ENCODE measurements at regions not wholly inside any gene's neighbourhood (a gene's known extent, or its start where the extent isn't known, plus 50 kb on each side); places are given as distances from the start of the nearest gene placed in this dataset.
"Not testable (repeated sequence)": the region's sequence is repeated elsewhere in the genome, so short reads cannot be mapped to it uniquely, and the experiment has no call there.

DNA sequence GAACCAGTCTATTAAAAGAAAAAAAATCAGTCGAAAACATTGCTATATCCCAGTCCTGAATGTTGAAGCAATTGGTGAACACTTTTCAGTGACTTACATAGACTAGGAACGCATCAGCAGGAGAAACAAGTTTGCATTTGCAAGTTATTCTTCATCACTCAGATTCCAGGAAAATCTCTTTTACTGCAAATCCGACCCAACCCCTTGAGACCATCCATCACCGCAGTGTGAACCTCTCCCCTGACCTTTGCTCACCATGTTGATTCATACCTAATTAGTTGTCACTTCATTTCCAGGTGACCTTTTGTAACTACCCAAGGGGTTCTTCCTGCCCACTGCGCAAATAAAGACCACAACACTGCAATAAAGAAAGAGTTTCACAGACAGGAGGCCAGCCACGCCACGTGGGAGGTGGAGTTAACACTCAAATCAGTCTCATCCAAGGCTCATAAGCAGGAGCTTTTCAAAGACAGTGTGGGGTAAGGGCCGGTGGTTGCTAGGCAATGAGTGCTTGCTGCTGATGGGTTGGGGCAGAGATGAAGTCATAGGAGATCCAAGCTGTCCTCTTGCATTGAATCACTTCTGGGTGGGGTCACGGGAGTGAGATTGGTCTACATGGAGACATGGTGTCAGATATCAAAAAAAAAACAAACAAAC is 241.3 kb upstream of the TMEM132C start:
- Histone ChIP-seq H3K4me3 (ENCODE audit: low read depth, low read length) (no peak overlapping the region), H3K9me3 (ENCODE audit: control insufficient read depth, insufficient read depth, low read length) (no peaks in the 10 kb centered on the region), H3K4me1 (ENCODE audit: control insufficient read depth, insufficient read depth, low read length) (peaks cover 3% of the 10 kb centered on the region), H3K27me3 (ENCODE audit: control insufficient read depth, insufficient read depth, low read length) (no peaks in the 10 kb centered on the region), H3K36me3 (ENCODE audit: control insufficient read depth, insufficient read depth, low read length) (no peaks in the 10 kb centered on the region), H3K9ac (ENCODE audit: low read depth, low read length) (no peak overlapping the region)

DNA sequence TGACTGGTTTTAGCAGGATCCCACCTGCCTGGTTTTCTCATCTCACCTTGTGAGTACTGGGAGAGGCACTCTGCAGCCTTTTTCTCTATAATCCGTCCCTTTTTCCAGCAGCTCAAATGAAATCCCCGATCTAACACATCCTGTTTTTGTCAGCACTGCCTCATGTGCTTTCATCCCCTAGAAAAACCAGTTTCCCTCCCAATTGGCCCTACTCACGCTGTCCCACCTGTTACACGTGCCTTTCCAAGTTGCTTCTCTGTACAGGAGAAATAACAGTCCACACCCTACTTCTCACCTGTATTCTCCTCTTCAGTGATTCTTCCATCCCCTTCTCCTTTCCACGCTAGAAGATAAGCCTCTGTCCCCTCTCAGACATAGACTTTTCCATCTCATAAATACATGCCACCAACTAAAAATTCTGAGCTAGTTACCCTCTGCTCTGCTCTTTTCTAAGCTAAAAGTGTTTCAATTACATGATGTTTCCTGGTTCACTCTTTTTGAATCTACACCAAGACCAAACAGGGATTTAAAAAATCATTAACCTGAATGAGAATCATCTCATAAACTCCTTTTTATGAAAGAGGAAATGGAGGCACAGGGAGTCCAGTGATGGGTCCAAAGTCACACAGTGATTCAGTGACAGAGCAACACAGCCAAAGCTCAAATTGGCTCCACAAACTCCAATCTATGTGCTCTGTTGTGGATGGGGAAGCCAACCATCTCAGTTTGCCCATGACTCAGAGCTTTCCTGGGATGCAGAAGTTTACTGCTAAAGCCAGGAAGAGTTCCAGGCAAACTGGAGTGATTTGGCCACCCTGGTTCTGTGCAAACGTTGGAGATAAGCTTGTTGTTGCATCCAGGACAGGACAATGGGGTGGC is 240.0 kb upstream of the TMEM132C start:
- Histone ChIP-seq H3K27me3 (ENCODE audit: control insufficient read depth, insufficient read depth, low read length) (no peaks in the 10 kb centered on the region), H3K9ac (ENCODE audit: low read depth, low read length) (no peak overlapping the region), H3K4me1 (ENCODE audit: control insufficient read depth, insufficient read depth, low read length) (peaks cover 3% of the 10 kb centered on the region), H3K36me3 (ENCODE audit: control insufficient read depth, insufficient read depth, low read length) (no peaks in the 10 kb centered on the region), H3K9me3 (ENCODE audit: control insufficient read depth, insufficient read depth, low read length) (no peaks in the 10 kb centered on the region), H3K4me3 (ENCODE audit: low read depth, low read length) (no peak overlapping the region)

DNA sequence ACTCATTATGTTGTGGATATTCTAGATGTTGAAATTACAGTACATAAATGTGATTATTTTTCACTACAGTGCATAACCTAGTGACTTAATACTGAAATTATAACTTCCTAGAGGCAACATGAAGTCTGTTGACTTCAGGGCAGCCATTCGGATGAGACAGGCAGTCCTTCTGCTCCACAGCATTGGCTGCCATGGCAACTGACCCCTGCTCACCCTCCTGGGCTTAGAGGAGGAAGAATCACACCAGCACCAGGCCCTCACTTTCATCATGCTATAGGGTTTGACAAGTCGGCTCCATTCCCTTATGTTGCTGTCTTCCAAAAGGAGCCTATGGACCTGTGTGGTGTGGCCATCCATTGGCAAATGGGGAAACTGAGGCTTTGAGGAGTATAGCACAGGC is 233.5 kb upstream of the TMEM132C start:
- no peaks in the 10 kb centered on the region for H3K36me3 ChIP-seq (ENCODE audit: control insufficient read depth, insufficient read depth, low read length)
- no peak overlapping the region for H3K9ac ChIP-seq (ENCODE audit: low read depth, low read length)
- H3K9me3 ChIP-seq (ENCODE audit: control insufficient read depth, insufficient read depth, low read length): no peaks in the 10 kb centered on the region
- no peaks in the 10 kb centered on the region for H3K4me1 ChIP-seq (ENCODE audit: control insufficient read depth, insufficient read depth, low read length)
- no peaks in the 10 kb centered on the region for H3K27me3 ChIP-seq (ENCODE audit: control insufficient read depth, insufficient read depth, low read length)
- no peak overlapping the region for H3K4me3 ChIP-seq (ENCODE audit: low read depth, low read length)

DNA sequence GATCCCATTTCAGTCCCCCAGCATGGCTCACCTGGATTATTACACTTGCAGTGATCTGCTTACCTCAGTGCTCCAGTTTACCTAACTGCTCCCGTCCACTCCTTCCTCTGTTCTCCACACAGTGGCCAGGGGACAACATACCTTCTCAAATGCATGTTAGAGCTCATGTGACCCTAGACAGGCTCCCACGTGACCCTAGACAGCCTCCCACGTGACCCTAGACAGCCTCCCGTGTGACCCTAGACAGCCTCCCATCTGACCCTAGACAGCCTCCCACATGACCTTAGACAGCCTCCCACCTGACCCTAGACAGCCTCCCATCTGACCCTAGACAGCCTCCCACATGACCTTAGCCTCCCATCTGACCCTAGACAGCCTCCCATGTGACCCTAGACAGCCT is 226.0 kb upstream of the TMEM132C start:
- no peak overlapping the region for H3K9ac ChIP-seq (ENCODE audit: low read depth, low read length)
- no peaks in the 10 kb centered on the region for H3K36me3 ChIP-seq (ENCODE audit: control insufficient read depth, insufficient read depth, low read length)
- H3K4me3 ChIP-seq (ENCODE audit: low read depth, low read length): no peak overlapping the region
- H3K4me1 ChIP-seq (ENCODE audit: control insufficient read depth, insufficient read depth, low read length): no peaks in the 10 kb centered on the region
- H3K9me3 ChIP-seq (ENCODE audit: control insufficient read depth, insufficient read depth, low read length): no peaks in the 10 kb centered on the region
- no peaks in the 10 kb centered on the region for H3K27me3 ChIP-seq (ENCODE audit: control insufficient read depth, insufficient read depth, low read length)

DNA sequence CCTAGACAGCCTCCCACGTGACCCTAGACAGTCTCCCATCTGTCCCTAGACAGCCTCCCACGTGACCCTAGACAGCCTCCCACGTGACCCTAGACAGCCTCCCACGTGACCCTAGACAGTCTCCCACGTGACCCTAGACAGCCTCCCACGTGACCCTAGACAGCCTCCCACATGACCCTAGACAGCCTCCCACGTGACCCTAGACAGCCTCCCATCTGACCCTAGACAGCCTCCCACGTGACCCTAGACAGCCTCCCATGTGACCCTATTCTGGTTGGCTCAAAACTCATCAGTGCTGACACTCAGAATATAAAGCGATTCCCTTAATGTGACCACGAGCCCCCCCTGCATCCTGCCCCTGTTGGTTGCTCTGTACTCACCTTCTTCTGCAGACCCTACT is 224.7 kb upstream of the TMEM132C start:
- not testable (repeated sequence) for H3K4me3 ChIP-seq (ENCODE audit: low read depth, low read length); H3K9me3 ChIP-seq (ENCODE audit: control insufficient read depth, insufficient read depth, low read length); H3K4me1 ChIP-seq (ENCODE audit: control insufficient read depth, insufficient read depth, low read length); H3K36me3 ChIP-seq (ENCODE audit: control insufficient read depth, insufficient read depth, low read length); H3K9ac ChIP-seq (ENCODE audit: low read depth, low read length); H3K27me3 ChIP-seq (ENCODE audit: control insufficient read depth, insufficient read depth, low read length)

DNA sequence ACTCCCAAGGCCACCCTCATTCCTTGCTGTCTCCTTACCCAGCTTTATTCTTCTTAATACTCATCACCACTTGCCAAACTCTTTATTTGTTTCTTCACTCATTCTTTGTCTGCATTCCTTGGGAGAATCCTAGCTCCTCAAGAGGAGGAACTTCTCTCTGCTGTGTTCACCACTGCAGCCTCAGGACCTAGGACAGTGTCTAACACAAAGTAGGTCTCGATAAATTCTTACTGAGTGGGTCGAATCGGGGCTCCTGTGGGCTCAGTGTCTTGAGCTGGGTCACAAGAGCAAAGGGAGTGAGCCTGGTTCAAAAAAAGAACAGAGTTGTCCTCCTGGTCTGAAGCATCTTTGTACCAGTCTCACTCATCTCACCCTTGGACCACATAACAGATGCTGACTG is 224.1 kb upstream of the TMEM132C start:
- H3K36me3 ChIP-seq (ENCODE audit: control insufficient read depth, insufficient read depth, low read length): no peaks in the 10 kb centered on the region
- H3K9ac ChIP-seq (ENCODE audit: low read depth, low read length): no peak overlapping the region
- H3K4me1 ChIP-seq (ENCODE audit: control insufficient read depth, insufficient read depth, low read length): no peaks in the 10 kb centered on the region
- no peaks in the 10 kb centered on the region for H3K27me3 ChIP-seq (ENCODE audit: control insufficient read depth, insufficient read depth, low read length)
- H3K4me3 ChIP-seq (ENCODE audit: low read depth, low read length): no peak overlapping the region
- no peaks in the 10 kb centered on the region for H3K9me3 ChIP-seq (ENCODE audit: control insufficient read depth, insufficient read depth, low read length)

DNA sequence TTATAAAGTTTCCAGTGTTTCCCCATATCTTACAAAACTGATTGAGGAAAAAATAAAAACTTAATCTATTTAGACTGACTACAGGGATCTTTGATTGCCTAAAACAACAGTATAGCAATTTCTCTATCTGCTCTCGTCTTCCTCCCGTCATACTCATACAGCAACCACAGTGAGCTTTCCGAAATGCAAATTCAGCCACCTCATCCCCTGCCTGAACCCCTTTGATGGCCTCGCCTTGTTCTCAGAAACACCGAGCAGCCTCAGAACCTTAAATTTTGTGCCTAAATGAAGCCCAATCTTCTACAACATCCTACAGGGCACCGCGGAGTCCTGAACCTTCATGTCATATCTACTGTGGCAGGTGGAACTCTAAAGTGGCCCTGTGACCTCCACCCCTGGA is 223.7 kb upstream of the TMEM132C start:
- Histone ChIP-seq H3K27me3 (ENCODE audit: control insufficient read depth, insufficient read depth, low read length) (no peaks in the 10 kb centered on the region), H3K4me1 (ENCODE audit: control insufficient read depth, insufficient read depth, low read length) (no peaks in the 10 kb centered on the region), H3K9ac (ENCODE audit: low read depth, low read length) (no peak overlapping the region), H3K4me3 (ENCODE audit: low read depth, low read length) (no peak overlapping the region), H3K36me3 (ENCODE audit: control insufficient read depth, insufficient read depth, low read length) (no peaks in the 10 kb centered on the region), H3K9me3 (ENCODE audit: control insufficient read depth, insufficient read depth, low read length) (no peaks in the 10 kb centered on the region)

DNA sequence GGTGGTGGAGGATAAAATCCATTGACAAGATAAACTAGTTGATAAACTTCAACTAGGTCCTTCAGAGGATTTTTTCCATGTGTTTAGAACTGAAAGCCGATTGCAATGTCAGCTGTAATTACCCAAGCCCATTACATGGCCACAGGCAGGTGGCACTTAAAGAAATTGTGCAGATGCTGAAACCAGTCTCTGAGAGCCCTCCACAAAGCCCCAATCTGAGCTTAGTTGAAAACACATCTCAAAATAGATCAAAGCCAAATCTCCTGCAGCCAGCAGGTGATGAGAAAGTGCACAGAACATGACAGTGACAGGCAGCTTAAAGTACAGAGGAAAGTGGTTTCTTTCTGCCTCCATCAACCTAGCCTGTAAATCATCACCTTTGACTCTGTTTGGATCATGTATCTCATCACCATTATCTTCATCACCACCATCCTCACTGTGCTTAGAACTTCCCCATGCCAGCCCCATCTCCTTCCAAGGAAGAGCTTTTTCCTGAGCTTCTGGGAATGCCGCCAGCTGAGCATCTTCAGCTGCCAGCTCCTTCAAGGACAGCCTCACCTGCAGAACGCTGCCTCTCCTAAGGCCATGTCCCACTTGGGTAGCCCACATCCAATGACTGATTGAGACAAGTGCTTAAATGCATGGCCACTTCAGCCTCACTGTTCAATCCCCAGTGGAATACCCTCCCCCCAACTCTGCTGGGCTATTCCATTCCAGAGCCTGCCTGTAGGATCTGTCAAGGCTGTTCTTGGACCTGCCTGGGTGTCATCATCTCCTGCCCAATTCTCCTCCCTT is 219.5 kb upstream of the TMEM132C start:
- no peak overlapping the region for H3K4me3 ChIP-seq (ENCODE audit: low read depth, low read length)
- H3K4me1 ChIP-seq (ENCODE audit: control insufficient read depth, insufficient read depth, low read length): no peaks in the 10 kb centered on the region
- no peaks in the 10 kb centered on the region for H3K27me3 ChIP-seq (ENCODE audit: control insufficient read depth, insufficient read depth, low read length)
- no peaks in the 10 kb centered on the region for H3K9me3 ChIP-seq (ENCODE audit: control insufficient read depth, insufficient read depth, low read length)
- H3K9ac ChIP-seq (ENCODE audit: low read depth, low read length): no peak overlapping the region
- H3K36me3 ChIP-seq (ENCODE audit: control insufficient read depth, insufficient read depth, low read length): no peaks in the 10 kb centered on the region

DNA sequence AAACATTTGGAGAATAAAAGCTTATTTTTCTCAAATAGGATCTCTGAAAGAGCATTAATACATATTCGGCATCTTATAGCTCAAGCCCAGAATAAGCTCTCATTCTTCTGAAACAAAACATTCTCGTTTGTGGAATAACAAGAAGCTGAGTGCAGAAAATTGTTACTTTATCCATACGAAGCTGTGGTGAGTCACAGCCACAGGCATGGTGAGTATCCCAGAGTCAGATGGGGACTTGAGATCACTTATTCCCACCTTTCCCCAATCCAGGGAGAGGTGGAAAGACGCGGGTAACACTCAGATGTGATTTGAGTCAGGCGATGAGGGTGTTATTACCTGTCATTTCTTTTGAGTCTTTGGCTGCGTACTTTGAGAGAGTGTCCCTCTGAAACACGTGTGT is 214.6 kb upstream of the TMEM132C start:
- Histone ChIP-seq H3K4me3 (ENCODE audit: low read depth, low read length) (no peak overlapping the region), H3K4me1 (ENCODE audit: control insufficient read depth, insufficient read depth, low read length) (peaks cover 9% of the 10 kb centered on the region), H3K9ac (ENCODE audit: low read depth, low read length) (no peak overlapping the region), H3K9me3 (ENCODE audit: control insufficient read depth, insufficient read depth, low read length) (no peaks in the 10 kb centered on the region), H3K27me3 (ENCODE audit: control insufficient read depth, insufficient read depth, low read length) (no peaks in the 10 kb centered on the region), H3K36me3 (ENCODE audit: control insufficient read depth, insufficient read depth, low read length) (no peaks in the 10 kb centered on the region)

DNA sequence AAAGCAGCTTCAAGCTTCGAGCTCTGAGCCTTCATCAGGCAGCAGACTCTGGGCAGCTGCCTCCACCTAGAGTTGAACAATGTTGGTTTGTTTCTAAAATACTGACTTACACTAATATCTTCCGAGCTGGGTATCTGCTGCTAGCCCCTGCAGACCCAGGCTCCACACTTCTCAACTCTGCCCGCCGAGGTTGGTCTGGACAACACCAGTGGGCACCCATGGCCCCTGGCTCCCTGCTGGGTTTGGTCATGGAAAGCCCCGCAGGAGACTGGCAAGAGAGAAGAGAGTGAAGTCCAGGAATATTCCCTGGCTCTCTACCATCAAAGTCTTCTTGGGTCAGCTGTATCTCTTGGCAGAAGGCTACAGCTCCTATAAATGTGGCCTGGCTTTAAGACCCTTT is 214.2 kb upstream of the TMEM132C start:
- Histone ChIP-seq H3K27me3 (ENCODE audit: control insufficient read depth, insufficient read depth, low read length) (no peaks in the 10 kb centered on the region), H3K9me3 (ENCODE audit: control insufficient read depth, insufficient read depth, low read length) (no peaks in the 10 kb centered on the region), H3K4me1 (ENCODE audit: control insufficient read depth, insufficient read depth, low read length) (peaks cover 9% of the 10 kb centered on the region), H3K9ac (ENCODE audit: low read depth, low read length) (no peak overlapping the region), H3K4me3 (ENCODE audit: low read depth, low read length) (no peak overlapping the region), H3K36me3 (ENCODE audit: control insufficient read depth, insufficient read depth, low read length) (no peaks in the 10 kb centered on the region)

DNA sequence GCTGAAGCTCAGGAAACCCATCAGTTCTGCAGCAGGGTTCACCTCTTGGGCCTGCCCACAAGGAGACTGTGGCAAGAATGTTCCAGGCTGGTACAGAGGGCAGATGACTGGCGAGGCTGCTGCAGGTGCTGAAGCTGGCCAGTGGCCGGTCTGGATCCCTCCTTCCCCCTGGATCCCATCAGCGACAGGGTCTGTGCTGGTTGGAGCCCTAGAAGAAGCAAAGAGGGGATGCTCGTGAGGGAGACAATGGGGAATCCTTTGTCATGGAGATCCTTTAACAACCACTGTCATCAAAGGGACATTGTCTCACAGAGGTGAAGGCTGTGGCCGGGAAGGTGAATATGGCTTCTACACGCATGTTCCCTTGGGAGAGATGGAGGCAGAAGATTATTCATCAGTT is 211.4 kb upstream of the TMEM132C start:
- no peak overlapping the region for H3K4me3 ChIP-seq (ENCODE audit: low read depth, low read length)

More for the DNA sequence above, 211.4 kb upstream of the TMEM132C start:
- Histone ChIP-seq H3K27me3 (ENCODE audit: control insufficient read depth, insufficient read depth, low read length) (no peaks in the 10 kb centered on the region), H3K36me3 (ENCODE audit: control insufficient read depth, insufficient read depth, low read length) (no peaks in the 10 kb centered on the region), H3K4me1 (ENCODE audit: control insufficient read depth, insufficient read depth, low read length) (peaks cover 9% of the 10 kb centered on the region), H3K9me3 (ENCODE audit: control insufficient read depth, insufficient read depth, low read length) (no peaks in the 10 kb centered on the region), H3K9ac (ENCODE audit: low read depth, low read length) (no peak overlapping the region)
